GM12878 (cell line): ENCODE measurements at regions not wholly inside any gene's neighbourhood (a gene's known extent, or its start where the extent isn't known, plus 50 kb on each side); places are given as distances from the start of the nearest gene placed in this dataset.

ENCODE experiments used
- ATAC-seq: fragments of 200-7000 bp; cut with Tn5 transposase; 3 replicates; pipeline ENCODE4 v1.9.1; 2020; ENCODE audit warnings: mild to moderate bottlenecking, moderate library complexity
- BruUV-seq: library from RNA; stranded (reverse); fragments of 400-500 nt; replicated peaks from 2 replicates; lab custom pipeline; 2021; lab: Mats Ljungman, UMichigan
- CTCF ChIA-PET: fragments of 300-600 bp; sonication (Branson Sonifier 250); formaldehyde crosslinking; extraction: SDS; loops from one replicate; lab custom pipeline; 2021; ENCODE audit warnings: inconsistent platforms; lab: Yijun Ruan, JAX
- POLR2A ChIA-PET: fragments of 350-600 bp; formaldehyde crosslinking; extraction: SDS; loops from one replicate; lab custom pipeline; 2021; ENCODE audit warnings: inconsistent platforms; lab: Charles Lee
- RAD21 ChIA-PET: fragments of 300-600 bp; sonication (Branson Sonifier 250); formaldehyde crosslinking; loops from one replicate; lab custom pipeline; 2023; ENCODE audit warnings: antibody characterized with exemption; ENCODE audit not compliant: unreplicated experiment; lab: Charles Lee
- SMC1A ChIA-PET: fragments of 300-600 bp; sonication (Branson Sonifier 250); formaldehyde crosslinking; loops from one replicate; lab custom pipeline; 2023; ENCODE audit not compliant: unreplicated experiment, uncharacterized antibody; lab: Charles Lee
- DNase-seq: peaks from one replicate; pipeline ENCODE4 v3.0.0-alpha.2; 2011; ENCODE audit warnings: low read depth, low spot score
- FAIRE-seq: peaks from 3 replicates; lab custom pipeline; 2011; peaks lifted over from hg19 to GRCh38; lab: Jason Lieb, UNC
- H2AFZ ChIP-seq: 2 replicates; pipeline ENCODE4 v1.6.0; 2011; ENCODE audit warnings: low read depth, low read length, control low read depth; ENCODE audit not compliant: control insufficient read depth
- H3K27ac ChIP-seq: 2 replicates; pipeline ENCODE4 v1.5.1; 2011; ENCODE audit warnings: control low read depth; ENCODE audit not compliant: control insufficient read depth, insufficient read depth
- H3K27me3 ChIP-seq, 2 experiments: replicated peaks in 1 of 2; 2 replicates each; pipeline versions ENCODE4 v1.6.0 to v1.6.1; 2011; ENCODE audit warnings: low read length in 1 of 2; ENCODE audit not compliant: control insufficient read depth in 2 of 2, insufficient read depth in 2 of 2
- H3K36me3 ChIP-seq, 2 experiments: 2 replicates each; pipeline ENCODE4 v1.5.1; 2011; ENCODE audit warnings: low read length in 1 of 2; ENCODE audit not compliant: control insufficient read depth in 2 of 2, insufficient read depth in 2 of 2
- H3K4me1 ChIP-seq: 2 replicates; pipeline ENCODE4 v1.6.1; 2011; ENCODE audit warnings: mild to moderate bottlenecking, low read length, moderate library complexity, mixed read lengths; ENCODE audit not compliant: control insufficient read depth, insufficient read depth
- H3K4me2 ChIP-seq: 2 replicates; pipeline ENCODE4 v1.6.0; 2011; ENCODE audit warnings: control low read depth; ENCODE audit not compliant: control insufficient read depth, insufficient read depth
- H3K4me3 ChIP-seq: fragments of 200-600 bp; sonication (generic); 2 replicates; pipeline ENCODE4 v1.5.1; 2016
- H3K79me2 ChIP-seq: 2 replicates; pipeline ENCODE4 v1.6.0; 2011; ENCODE audit warnings: low read length; ENCODE audit not compliant: control insufficient read depth, insufficient read depth
- H3K9ac ChIP-seq: 2 replicates; pipeline ENCODE4 v1.8.0; 2011; ENCODE audit warnings: low read length, control low read depth, mixed read lengths; ENCODE audit not compliant: control insufficient read depth, insufficient read depth
- H3K9me3 ChIP-seq: replicated peaks from 3 replicates; pipeline ENCODE4 v1.5.1; 2011; ENCODE audit warnings: mild to moderate bottlenecking, low read length; ENCODE audit not compliant: control insufficient read depth, insufficient read depth
- H4K20me1 ChIP-seq: 2 replicates; pipeline ENCODE4 v1.6.0; 2011; ENCODE audit not compliant: control insufficient read depth, insufficient read depth
- ZNF207 ChIP-seq: fragments of 450-650 bp; IDR thresholded peaks from 2 replicates; pipeline ENCODE4 v1.6.1; 2014; ENCODE audit warnings: antibody characterized with exemption, mild to moderate bottlenecking, borderline replicate concordance
- WGBS: methylation state at CpG from one replicate; pipeline ENCODE4 v1.1.6; 2016; ENCODE audit warnings: low lambda C conversion rate; ENCODE audit not compliant: insufficient replicate concordance, insufficient coverage; ENCODE audit errors: missing lambda C conversion rate; 5-methylcytosine and 5-hydroxymethylcytosine counted together
- in situ Hi-C: fragments of 300-500 bp; cut with MboI; formaldehyde crosslinking; loops from 9 replicates; pipeline ENCODE4 v1.14.3; 2018; ENCODE audit warnings: mixed read lengths
- intact Hi-C: fragments of 100-400 bp; cut with micrococcal nuclease; formaldehyde crosslinking; loops from one replicate; pipeline ENCODE4 v1.14.2; 2022; ENCODE audit not compliant: unreplicated experiment
- TF ChIP-seq, protein P1 (sequence below): fragments of 450-650 bp; IDR thresholded peaks from 2 replicates; pipeline ENCODE4 v1.6.1; 2014; ENCODE audit warnings: mild to moderate bottlenecking
- TF ChIP-seq, protein P2 (sequence below): fragments of 450-650 bp; conservative IDR thresholded peaks from 2 replicates; pipeline ENCODE4 v1.6.1; 2017; ENCODE audit warnings: mild to moderate bottlenecking, moderate library complexity

DNA sequence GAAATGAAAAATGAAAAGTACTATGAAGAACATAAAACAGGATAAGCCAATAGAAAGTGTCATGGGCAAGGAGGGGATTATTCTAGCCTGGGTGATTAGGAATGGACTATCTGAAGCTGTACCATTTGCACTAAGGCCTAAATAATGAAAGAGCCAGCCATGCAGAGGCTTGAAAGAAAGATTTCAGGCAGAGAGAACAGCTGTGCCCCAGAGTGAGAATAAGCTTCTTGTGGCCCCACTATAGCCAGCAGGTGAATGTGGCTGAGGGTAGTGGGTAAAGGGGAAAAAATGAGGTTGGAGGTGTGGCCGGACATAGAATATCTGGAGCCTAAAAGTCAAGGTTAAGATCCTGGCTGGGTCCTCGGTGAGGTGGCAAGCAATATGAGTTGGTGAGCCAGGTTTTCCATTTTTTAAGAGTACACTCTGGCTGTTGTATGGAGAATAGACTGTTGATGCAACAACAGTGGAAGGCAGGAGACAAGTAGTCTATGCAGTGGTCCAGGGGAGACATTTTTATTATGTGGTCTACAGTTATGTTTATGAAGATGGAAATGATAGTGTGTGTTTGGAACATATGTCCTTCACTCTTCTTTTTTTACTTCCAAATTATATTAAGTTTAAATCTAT lies 135.2 kb upstream of the SETBP1 start:
- SMC1A ChIA-PET, result no interaction called here
- CTCF ChIA-PET, result no interaction called here
- Histone ChIP-seq H4K20me1 (no peaks in the 10 kb centered on the region), H2AFZ (no peak overlapping the region), H3K4me3 (no peak overlapping the region), H3K4me1 (no peaks in the 10 kb centered on the region), H3K9me3 (no peaks in the 10 kb centered on the region), H3K4me2 (no peak overlapping the region), H3K27ac (no peak overlapping the region), H3K36me3 (no peaks in the 10 kb centered on the region), H3K79me2 (no peaks in the 10 kb centered on the region), H3K27me3 (no peaks in the 10 kb centered on the region; a peak in 1 of 4 replicates), H3K9ac (no peak overlapping the region)
- 84% methylated on average over 2 of the region's 2 CpGs for WGBS
- intact Hi-C loops, result no loop called here
- in situ Hi-C loops, result no loop called here
- POLR2A ChIA-PET, result no interaction called here
- TF ChIP-seq, protein P1, sequence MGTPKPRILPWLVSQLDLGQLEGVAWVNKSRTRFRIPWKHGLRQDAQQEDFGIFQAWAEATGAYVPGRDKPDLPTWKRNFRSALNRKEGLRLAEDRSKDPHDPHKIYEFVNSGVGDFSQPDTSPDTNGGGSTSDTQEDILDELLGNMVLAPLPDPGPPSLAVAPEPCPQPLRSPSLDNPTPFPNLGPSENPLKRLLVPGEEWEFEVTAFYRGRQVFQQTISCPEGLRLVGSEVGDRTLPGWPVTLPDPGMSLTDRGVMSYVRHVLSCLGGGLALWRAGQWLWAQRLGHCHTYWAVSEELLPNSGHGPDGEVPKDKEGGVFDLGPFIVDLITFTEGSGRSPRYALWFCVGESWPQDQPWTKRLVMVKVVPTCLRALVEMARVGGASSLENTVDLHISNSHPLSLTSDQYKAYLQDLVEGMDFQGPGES, result no peak
- TF ChIP-seq ZNF207, result no peak
- TF ChIP-seq, protein P2, sequence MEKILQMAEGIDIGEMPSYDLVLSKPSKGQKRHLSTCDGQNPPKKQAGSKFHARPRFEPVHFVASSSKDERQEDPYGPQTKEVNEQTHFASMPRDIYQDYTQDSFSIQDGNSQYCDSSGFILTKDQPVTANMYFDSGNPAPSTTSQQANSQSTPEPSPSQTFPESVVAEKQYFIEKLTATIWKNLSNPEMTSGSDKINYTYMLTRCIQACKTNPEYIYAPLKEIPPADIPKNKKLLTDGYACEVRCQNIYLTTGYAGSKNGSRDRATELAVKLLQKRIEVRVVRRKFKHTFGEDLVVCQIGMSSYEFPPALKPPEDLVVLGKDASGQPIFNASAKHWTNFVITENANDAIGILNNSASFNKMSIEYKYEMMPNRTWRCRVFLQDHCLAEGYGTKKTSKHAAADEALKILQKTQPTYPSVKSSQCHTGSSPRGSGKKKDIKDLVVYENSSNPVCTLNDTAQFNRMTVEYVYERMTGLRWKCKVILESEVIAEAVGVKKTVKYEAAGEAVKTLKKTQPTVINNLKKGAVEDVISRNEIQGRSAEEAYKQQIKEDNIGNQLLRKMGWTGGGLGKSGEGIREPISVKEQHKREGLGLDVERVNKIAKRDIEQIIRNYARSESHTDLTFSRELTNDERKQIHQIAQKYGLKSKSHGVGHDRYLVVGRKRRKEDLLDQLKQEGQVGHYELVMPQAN, result no peak
- BruUV-seq, result no TSS peak
- RAD21 ChIA-PET, result no interaction called here
- FAIRE-seq (no peak), DNase-seq (no peak), ATAC-seq (no peak)
